IMR-90 (cell line): ENCODE measurements at regions not wholly inside any gene's neighbourhood (a gene's known extent, or its start where the extent isn't known, plus 50 kb on each side); places are given as distances from the start of the nearest gene placed in this dataset.

Source experiments
- ATAC-seq: fragments of 200-7000 bp; cut with Tn5 transposase; 2 replicates; pipeline ENCODE4 v1.9.1; 2020; ENCODE audit warnings: low read depth, mild to moderate bottlenecking, moderate library complexity
- BruUV-seq: library from RNA; stranded (reverse); fragments of 400-500 nt; replicated peaks from 2 replicates; lab custom pipeline; 2021; lab: Mats Ljungman, UMichigan
- CTCF ChIA-PET: fragments of 300-600 bp; formaldehyde crosslinking; extraction: SDS; loops from one replicate; lab custom pipeline; 2021; ENCODE audit warnings: antibody characterized with exemption; lab: Yijun Ruan, JAX
- POLR2A ChIA-PET: fragments of 300-600 bp; sonication (Branson Sonifier 250); formaldehyde crosslinking; loops from one replicate; lab custom pipeline; 2022; ENCODE audit warnings: antibody characterized with exemption; ENCODE audit not compliant: unreplicated experiment; lab: Charles Lee
- DNase-seq: peaks from one replicate; pipeline ENCODE4 v3.0.0; 2013
- H2AFZ ChIP-seq: replicated peaks from 2 replicates; pipeline ENCODE3; 2013; ENCODE audit warnings: low read length, mild to moderate bottlenecking; ENCODE audit not compliant: poor library complexity
- H2AK5ac ChIP-seq: 2 replicates; pipeline ENCODE4 v1.6.1; 2013; ENCODE audit warnings: low read depth, low read length, inconsistent platforms
- H2AK9ac ChIP-seq: replicated peaks from 2 replicates; pipeline ENCODE3; 2013; ENCODE audit warnings: mild to moderate bottlenecking, low read depth, low read length, moderate library complexity; ENCODE audit not compliant: poor library complexity
- H2BK120ac ChIP-seq: 2 replicates; pipeline ENCODE4 v1.6.1; 2013; ENCODE audit warnings: low read depth, low read length, inconsistent platforms
- H2BK15ac ChIP-seq: 3 replicates; pipeline ENCODE4 v1.6.1; 2013; ENCODE audit warnings: low read depth, low read length, inconsistent platforms
- H2BK20ac ChIP-seq: 2 replicates; pipeline ENCODE4 v1.6.1; 2013; ENCODE audit warnings: low read depth, mild to moderate bottlenecking, inconsistent platforms, low read length, moderate library complexity
- H2BK5ac ChIP-seq: 2 replicates; pipeline ENCODE4 v1.6.1; 2013; ENCODE audit warnings: mild to moderate bottlenecking, low read depth, low read length, inconsistent platforms; ENCODE audit not compliant: poor library complexity, severe bottlenecking
- H3K14ac ChIP-seq: replicated peaks from 2 replicates; pipeline ENCODE4 v1.6.1; 2013; ENCODE audit warnings: low read depth, low read length, inconsistent platforms
- H3K18ac ChIP-seq: 2 replicates; pipeline ENCODE4 v1.6.1; 2013; ENCODE audit warnings: low read depth, low read length, control low read depth
- H3K23ac ChIP-seq: 2 replicates; pipeline ENCODE4 v1.6.1; 2013; ENCODE audit warnings: low read depth, low read length, inconsistent platforms
- H3K27ac ChIP-seq: 2 replicates; pipeline ENCODE4 v1.5.1; 2013; ENCODE audit warnings: mild to moderate bottlenecking, control low read depth, low read length; ENCODE audit not compliant: insufficient read depth
- H3K27me3 ChIP-seq: 2 replicates; pipeline ENCODE4 v1.6.1; 2013; ENCODE audit warnings: low read length; ENCODE audit not compliant: control insufficient read depth, insufficient read depth
- H3K36me3 ChIP-seq: 2 replicates; pipeline ENCODE4 v1.6.1; 2013; ENCODE audit warnings: low read length, mixed read lengths; ENCODE audit not compliant: control insufficient read depth, insufficient read depth
- H3K4ac ChIP-seq: 2 replicates; pipeline ENCODE4 v1.6.1; 2013; ENCODE audit warnings: low read depth, low read length, inconsistent platforms
- H3K4me1 ChIP-seq: 2 replicates; pipeline ENCODE4 v1.6.1; 2013; ENCODE audit warnings: low read length, mixed read lengths; ENCODE audit not compliant: control insufficient read depth, insufficient read depth
- H3K4me2 ChIP-seq: 2 replicates; pipeline ENCODE4 v1.6.1; 2013; ENCODE audit warnings: low read depth, mild to moderate bottlenecking, control low read depth, low read length, moderate library complexity
- H3K4me3 ChIP-seq: 2 replicates; pipeline ENCODE4 v1.5.1; 2013; ENCODE audit warnings: low read depth, mild to moderate bottlenecking, control low read depth, low read length, moderate library complexity; ENCODE audit not compliant: insufficient read depth
- H3K56ac ChIP-seq: 2 replicates; pipeline ENCODE4 v1.6.1; 2013; ENCODE audit warnings: low read length, inconsistent platforms; ENCODE audit not compliant: insufficient read depth; ENCODE audit errors: extremely low read depth
- H3K79me1 ChIP-seq, 2 experiments: 2 replicates each; pipeline ENCODE4 v1.6.1; 2013; ENCODE audit warnings: low read length in 2 of 2, inconsistent platforms in 1 of 2, low read depth in 1 of 2
- H3K9ac ChIP-seq: 2 replicates; pipeline ENCODE4 v1.6.1; 2013; ENCODE audit warnings: low read depth, low read length, control low read depth
- H3K9me1 ChIP-seq: 2 replicates; pipeline ENCODE4 v1.6.1; 2013; ENCODE audit warnings: low read length, inconsistent platforms; ENCODE audit not compliant: insufficient read depth
- H3K9me3 ChIP-seq: 2 replicates; pipeline ENCODE4 v1.6.1; 2013; ENCODE audit warnings: low read length; ENCODE audit not compliant: control insufficient read depth, insufficient read depth
- H4K20me1 ChIP-seq: 2 replicates; pipeline ENCODE4 v1.6.1; 2013; ENCODE audit warnings: low read length, inconsistent platforms; ENCODE audit not compliant: insufficient read depth
- H4K5ac ChIP-seq: 2 replicates; pipeline ENCODE4 v1.6.1; 2013; ENCODE audit warnings: mild to moderate bottlenecking, low read depth, low read length, control low read depth
- H4K8ac ChIP-seq, 2 experiments: 2 replicates each; pipeline ENCODE4 v1.6.1; 2013; ENCODE audit warnings: low read depth in 2 of 2, low read length in 2 of 2, control low read depth in 1 of 2, inconsistent platforms in 1 of 2
- H4K91ac ChIP-seq: 2 replicates; pipeline ENCODE4 v1.6.1; 2013; ENCODE audit warnings: low read depth, low read length, inconsistent platforms; ENCODE audit not compliant: insufficient read depth
- BHLHE40 ChIP-seq: fragments of 150-350 bp; IDR thresholded peaks from 2 replicates; pipeline ENCODE4 v1.6.1; 2016; ENCODE audit warnings: mild to moderate bottlenecking, low read depth, low read length
- CEBPB ChIP-seq: IDR thresholded peaks from 2 replicates; pipeline ENCODE4 v1.6.1; 2012; ENCODE audit warnings: low read depth, low read length, improper control_type of control experiment
- CHD1 ChIP-seq: IDR thresholded peaks from 2 replicates; pipeline ENCODE4 v1.6.1; 2012; ENCODE audit warnings: low read depth, low read length, improper control_type of control experiment
- FOS ChIP-seq: fragments of 150-350 bp; IDR thresholded peaks from 2 replicates; pipeline ENCODE4 v1.6.1; 2016; ENCODE audit warnings: low read depth, low read length
- MAFK ChIP-seq: IDR thresholded peaks from 2 replicates; pipeline ENCODE4 v1.6.1; 2012; ENCODE audit warnings: low read depth, low read length, improper control_type of control experiment
- MAZ ChIP-seq: IDR thresholded peaks from 2 replicates; pipeline ENCODE4 v1.6.1; 2012; ENCODE audit warnings: low read depth, mild to moderate bottlenecking, low read length, improper control_type of control experiment, moderate library complexity, borderline replicate concordance
- NFE2L2 ChIP-seq: fragments of 150-350 bp; IDR thresholded peaks from 2 replicates; pipeline ENCODE4 v1.6.1; 2016; ENCODE audit warnings: low read depth, mild to moderate bottlenecking, low read length
- RAD21 ChIP-seq: IDR thresholded peaks from 2 replicates; pipeline ENCODE4 v1.6.1; 2012; ENCODE audit warnings: low read length, improper control_type of control experiment
- RCOR1 ChIP-seq: IDR thresholded peaks from 2 replicates; pipeline ENCODE4 v1.6.1; 2012; ENCODE audit warnings: mild to moderate bottlenecking, low read length, improper control_type of control experiment; ENCODE audit not compliant: insufficient replicate concordance
- SMC3 ChIP-seq: fragments of 150-350 bp; IDR thresholded peaks from 2 replicates; pipeline ENCODE4 v1.6.1; 2016; ENCODE audit warnings: low read depth, mild to moderate bottlenecking, antibody characterized with exemption, low read length, moderate library complexity
- WGBS, 2 experiments: methylation state at CpG; one replicate each; pipeline versions ENCODE4 v1.1.5 to v1.1.7; 2013; ENCODE audit warnings: missing lambda C conversion rate in 2 of 2; ENCODE audit not compliant: insufficient read length in 1 of 2; ENCODE audit errors: extremely low coverage in 2 of 2; 5-methylcytosine and 5-hydroxymethylcytosine counted together
- dilution Hi-C: fragments of 300-500 bp; cut with HindIII; formaldehyde crosslinking; loops from one replicate; pipeline ENCODE4 v1.14.3; 2018; ENCODE audit warnings: low sequenced_read_pairs; ENCODE audit not compliant: unreplicated experiment
- in situ Hi-C: fragments of 300-500 bp; cut with MboI; formaldehyde crosslinking; loops from 3 replicates; pipeline ENCODE4 v1.14.3; 2019; ENCODE audit warnings: low sequenced_read_pairs, inconsistent platforms, mixed read lengths
- intact Hi-C: fragments of 100-400 bp; cut with micrococcal nuclease; formaldehyde crosslinking; loops from 2 replicates; pipeline ENCODE4 v1.10.0; 2022
- TF ChIP-seq, protein P1 (sequence below): conservative IDR thresholded peaks from 2 replicates; pipeline ENCODE4 v1.5.1; 2012; ENCODE audit warnings: mild to moderate bottlenecking, low read depth, low read length, improper control_type of control experiment

DNA sequence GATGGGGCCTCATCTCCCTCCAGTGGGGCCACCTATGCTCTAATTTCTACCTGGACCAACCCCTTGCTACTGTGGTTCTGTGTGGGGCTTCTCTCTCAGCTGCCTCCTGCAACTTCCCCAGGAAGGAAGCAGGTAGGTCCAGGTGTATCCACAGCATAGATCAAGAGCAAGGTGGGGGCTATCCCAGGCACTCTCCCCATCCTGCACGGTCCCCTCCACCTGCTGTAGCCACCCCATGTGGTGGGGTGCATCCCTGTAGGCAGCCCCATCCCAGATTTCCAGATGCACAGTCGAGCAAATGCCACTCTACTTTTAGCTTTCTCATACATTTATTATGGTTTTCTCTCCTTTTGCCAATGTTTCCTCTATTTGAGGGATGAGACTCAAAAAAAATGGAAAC lies 156.1 kb downstream of the FBXO15 start:
- H2AK5ac ChIP-seq, result no peak overlapping the region
- POLR2A ChIA-PET, result no interaction called here
- no peak overlapping the region for H2BK120ac ChIP-seq
- H2AFZ ChIP-seq, result no peak overlapping the region
- H4K91ac ChIP-seq, result no peak overlapping the region
- H3K23ac ChIP-seq, result no peak overlapping the region
- ATAC-seq (no peak), DNase-seq (no peak)
- no peaks in the 10 kb centered on the region for H3K79me1 ChIP-seq
- H3K9me1 ChIP-seq, result no peaks in the 10 kb centered on the region
- intact Hi-C loops, result no loop called here
- no peaks in the 10 kb centered on the region for H3K9me3 ChIP-seq
- H4K5ac ChIP-seq, result no peak overlapping the region
- no peak overlapping the region for H4K8ac ChIP-seq
- H2BK20ac ChIP-seq, result no peak overlapping the region
- TF ChIP-seq CHD1 (no peak), NFE2L2 (no peak), BHLHE40 (no peak), CEBPB (no peak), SMC3 (no peak), FOS (no peak), MAZ (no peak), MAFK (no peak), RAD21 (no peak), RCOR1 (no peak)
- TF ChIP-seq, protein P1, sequence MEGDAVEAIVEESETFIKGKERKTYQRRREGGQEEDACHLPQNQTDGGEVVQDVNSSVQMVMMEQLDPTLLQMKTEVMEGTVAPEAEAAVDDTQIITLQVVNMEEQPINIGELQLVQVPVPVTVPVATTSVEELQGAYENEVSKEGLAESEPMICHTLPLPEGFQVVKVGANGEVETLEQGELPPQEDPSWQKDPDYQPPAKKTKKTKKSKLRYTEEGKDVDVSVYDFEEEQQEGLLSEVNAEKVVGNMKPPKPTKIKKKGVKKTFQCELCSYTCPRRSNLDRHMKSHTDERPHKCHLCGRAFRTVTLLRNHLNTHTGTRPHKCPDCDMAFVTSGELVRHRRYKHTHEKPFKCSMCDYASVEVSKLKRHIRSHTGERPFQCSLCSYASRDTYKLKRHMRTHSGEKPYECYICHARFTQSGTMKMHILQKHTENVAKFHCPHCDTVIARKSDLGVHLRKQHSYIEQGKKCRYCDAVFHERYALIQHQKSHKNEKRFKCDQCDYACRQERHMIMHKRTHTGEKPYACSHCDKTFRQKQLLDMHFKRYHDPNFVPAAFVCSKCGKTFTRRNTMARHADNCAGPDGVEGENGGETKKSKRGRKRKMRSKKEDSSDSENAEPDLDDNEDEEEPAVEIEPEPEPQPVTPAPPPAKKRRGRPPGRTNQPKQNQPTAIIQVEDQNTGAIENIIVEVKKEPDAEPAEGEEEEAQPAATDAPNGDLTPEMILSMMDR, result no peak
- H3K36me3 ChIP-seq, result no peaks in the 10 kb centered on the region
- H2AK9ac ChIP-seq, result no peak overlapping the region
- no peak overlapping the region for H2BK5ac ChIP-seq
- H3K4ac ChIP-seq, result no peak overlapping the region
- BruUV-seq, result no TSS peak
- H4K20me1 ChIP-seq, result no peaks in the 10 kb centered on the region
- no peak overlapping the region for H3K56ac ChIP-seq
- no peak overlapping the region for H2BK15ac ChIP-seq
- in situ Hi-C loops, result no loop called here
- no peak overlapping the region for H3K9ac ChIP-seq
- no peak overlapping the region for H3K4me3 ChIP-seq
- H3K27me3 ChIP-seq, result no peaks in the 10 kb centered on the region
- CTCF ChIA-PET, result no interaction called here
- H3K27ac ChIP-seq, result no peak overlapping the region
- no peak overlapping the region for H3K4me2 ChIP-seq
- H3K18ac ChIP-seq, result no peak overlapping the region
- no peak overlapping the region for H3K14ac ChIP-seq
- no peaks in the 10 kb centered on the region for H3K4me1 ChIP-seq
- dilution Hi-C loops, result no loop called here
- WGBS, 2 experiments, result no CpG with 5 or more reads among the region's 2 CpGs
